Neural progenitor cell (in vitro differentiated cells): ENCODE measurements at regions not wholly inside any gene's neighbourhood (a gene's known extent, or its start where the extent isn't known, plus 50 kb on each side); places are given as distances from the start of the nearest gene placed in this dataset.

Experiments used
- CTCF ChIP-seq: fragments of 200-600 bp; sonication (generic); IDR thresholded peaks from 2 replicates; pipeline ENCODE4 v1.5.1; 2017; ENCODE audit warnings: antibody characterized with exemption, mild to moderate bottlenecking
- EZH2 ChIP-seq: fragments of 200-600 bp; sonication (generic); IDR thresholded peaks from 2 replicates; pipeline ENCODE4 v1.6.1; 2017; ENCODE audit warnings: antibody characterized with exemption, mild to moderate bottlenecking, moderate library complexity
- EZH2phosphoT487 ChIP-seq: fragments of 200-600 bp; sonication (generic); IDR thresholded peaks from 2 replicates; pipeline ENCODE4 v1.6.1; 2017; ENCODE audit warnings: antibody characterized with exemption

GRCh38 chr4:163256680-163257343 is 75.6 kb downstream of the NPY1R start:
- TF ChIP-seq CTCF (no peak), EZH2 (no peak), EZH2phosphoT487 (no peak)
